DMS114 treated with DMSO at 0.1 percent for 48 hours (cell line): ENCODE measurements at regions not wholly inside any gene's neighbourhood (a gene's known extent, or its start where the extent isn't known, plus 50 kb on each side); places are given as distances from the start of the nearest gene placed in this dataset.

Experiments
- DNase-seq: peaks from one replicate; lab custom pipeline; 2025; ENCODE audit not compliant: unreplicated experiment; lab: John Stamatoyannopoulos, UW

GRCh38 chr3:178450476-178450875, 85.8 kb upstream of the KCNMB2 start:
- no peak for DNase-seq

GRCh38 chr3:178451799-178452198, 84.4 kb upstream of the KCNMB2 start:
- no peak for DNase-seq

- no peak for DNase-seq
Observed at GRCh38 chr3:178454726-178455125, 81.5 kb upstream of the KCNMB2 start.

- DNase-seq = no peak
Observed at GRCh38 chr3:178455226-178455625, 81.0 kb upstream of the KCNMB2 start.

- DNase-seq = no peak
Observed at GRCh38 chr3:178455946-178456345, 80.3 kb upstream of the KCNMB2 start.

- DNase-seq = no peak
Observed at GRCh38 chr3:178456621-178457285, 79.5 kb upstream of the KCNMB2 start.

GRCh38 chr3:178457511-178457910, 78.7 kb upstream of the KCNMB2 start:
- no peak for DNase-seq

GRCh38 chr3:178458313-178459037, 77.8 kb upstream of the KCNMB2 start:
- DNase-seq = no peak

- DNase-seq = no peak
Observed at GRCh38 chr3:178459038-178459410, 77.2 kb upstream of the KCNMB2 start.

- no peak for DNase-seq
Observed at GRCh38 chr3:178465260-178466180, 70.7 kb upstream of the KCNMB2 start.

GRCh38 chr3:178472941-178473340, 63.3 kb upstream of the KCNMB2 start:
- no peak for DNase-seq

- DNase-seq = no peak
Observed at GRCh38 chr3:178474526-178474925, 61.7 kb upstream of the KCNMB2 start.

GRCh38 chr3:178475062-178475461, 61.2 kb upstream of the KCNMB2 start:
- DNase-seq = no peak

GRCh38 chr3:178476886-178477285, 59.4 kb upstream of the KCNMB2 start:
- DNase-seq = no peak

GRCh38 chr3:178479446-178479845, 56.8 kb upstream of the KCNMB2 start:
- no peak for DNase-seq

GRCh38 chr3:178479860-178480259, 56.4 kb upstream of the KCNMB2 start:
- no peak for DNase-seq

- DNase-seq = no peak
Observed at GRCh38 chr3:178480274-178480673, 56.0 kb upstream of the KCNMB2 start.

- DNase-seq = no peak
Observed at GRCh38 chr3:178480795-178481194, 55.4 kb upstream of the KCNMB2 start.

GRCh38 chr3:178482981-178483380, 53.3 kb upstream of the KCNMB2 start:
- no peak for DNase-seq

- no peak for DNase-seq
Observed at GRCh38 chr3:178483704-178484103, 52.5 kb upstream of the KCNMB2 start.

- DNase-seq = no peak
Observed at GRCh38 chr3:178485756-178486155, 50.5 kb upstream of the KCNMB2 start.
